ENCODE measurements at regions not wholly inside any gene's neighbourhood (a gene's known extent, or its start where the extent isn't known, plus 50 kb on each side); places are given as distances from the start of the nearest gene placed in this dataset.

DNA sequence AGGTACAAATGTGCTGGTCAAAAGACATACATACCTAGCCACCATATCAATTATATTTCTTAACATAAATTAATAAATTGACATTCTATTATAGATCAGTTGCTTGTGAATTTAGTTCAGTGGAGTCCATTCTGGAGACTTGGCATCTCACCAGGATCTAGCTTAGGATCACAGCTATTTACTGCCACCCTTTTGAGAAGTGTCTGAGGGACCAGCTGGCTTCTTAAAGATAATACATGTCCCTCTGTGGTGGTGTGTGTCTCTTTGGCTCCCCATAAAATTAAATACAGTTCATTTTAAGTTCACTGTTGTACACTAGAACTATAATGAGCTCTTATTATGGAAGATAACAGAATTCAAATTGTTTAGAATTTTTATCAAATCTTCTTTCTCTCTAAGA, 290.7 kb downstream of the PRELID2 start:
- no peak for TF ChIP-seq EZH2 (IDR thresholded peaks at IDR 0.05; ENCODE audit: insufficient read depth, poor library complexity, severe bottlenecking)
- no peak for TF ChIP-seq EZH2phosphoT487 (IDR thresholded peaks at IDR 0.05; ENCODE audit: insufficient read depth, low read depth)
